GM12878 (cell line): ENCODE measurements at regions not wholly inside any gene's neighbourhood (a gene's known extent, or its start where the extent isn't known, plus 50 kb on each side); places are given as distances from the start of the nearest gene placed in this dataset.

ENCODE experiments used
- ATAC-seq: fragments of 200-7000 bp; cut with Tn5 transposase; 3 replicates; pipeline ENCODE4 v1.9.1; 2020; ENCODE audit warnings: mild to moderate bottlenecking, moderate library complexity
- BruUV-seq: library from RNA; stranded (reverse); fragments of 400-500 nt; replicated peaks from 2 replicates; lab custom pipeline; 2021; lab: Mats Ljungman, UMichigan
- CTCF ChIA-PET: fragments of 300-600 bp; sonication (Branson Sonifier 250); formaldehyde crosslinking; extraction: SDS; loops from one replicate; lab custom pipeline; 2021; ENCODE audit warnings: inconsistent platforms; lab: Yijun Ruan, JAX
- POLR2A ChIA-PET: fragments of 350-600 bp; formaldehyde crosslinking; extraction: SDS; loops from one replicate; lab custom pipeline; 2021; ENCODE audit warnings: inconsistent platforms; lab: Charles Lee
- RAD21 ChIA-PET: fragments of 300-600 bp; sonication (Branson Sonifier 250); formaldehyde crosslinking; loops from one replicate; lab custom pipeline; 2023; ENCODE audit warnings: antibody characterized with exemption; ENCODE audit not compliant: unreplicated experiment; lab: Charles Lee
- SMC1A ChIA-PET: fragments of 300-600 bp; sonication (Branson Sonifier 250); formaldehyde crosslinking; loops from one replicate; lab custom pipeline; 2023; ENCODE audit not compliant: unreplicated experiment, uncharacterized antibody; lab: Charles Lee
- DNase-seq: peaks from one replicate; pipeline ENCODE4 v3.0.0-alpha.2; 2011; ENCODE audit warnings: low read depth, low spot score
- FAIRE-seq: peaks from 3 replicates; lab custom pipeline; 2011; peaks lifted over from hg19 to GRCh38; lab: Jason Lieb, UNC
- H2AFZ ChIP-seq: 2 replicates; pipeline ENCODE4 v1.6.0; 2011; ENCODE audit warnings: low read depth, low read length, control low read depth; ENCODE audit not compliant: control insufficient read depth
- H3K27ac ChIP-seq: 2 replicates; pipeline ENCODE4 v1.5.1; 2011; ENCODE audit warnings: control low read depth; ENCODE audit not compliant: control insufficient read depth, insufficient read depth
- H3K27me3 ChIP-seq, 2 experiments: replicated peaks in 1 of 2; 2 replicates each; pipeline versions ENCODE4 v1.6.0 to v1.6.1; 2011; ENCODE audit warnings: low read length in 1 of 2; ENCODE audit not compliant: control insufficient read depth in 2 of 2, insufficient read depth in 2 of 2
- H3K36me3 ChIP-seq, 2 experiments: 2 replicates each; pipeline ENCODE4 v1.5.1; 2011; ENCODE audit warnings: low read length in 1 of 2; ENCODE audit not compliant: control insufficient read depth in 2 of 2, insufficient read depth in 2 of 2
- H3K4me1 ChIP-seq: 2 replicates; pipeline ENCODE4 v1.6.1; 2011; ENCODE audit warnings: mild to moderate bottlenecking, low read length, moderate library complexity, mixed read lengths; ENCODE audit not compliant: control insufficient read depth, insufficient read depth
- H3K4me2 ChIP-seq: 2 replicates; pipeline ENCODE4 v1.6.0; 2011; ENCODE audit warnings: control low read depth; ENCODE audit not compliant: control insufficient read depth, insufficient read depth
- H3K4me3 ChIP-seq: fragments of 200-600 bp; sonication (generic); 2 replicates; pipeline ENCODE4 v1.5.1; 2016
- H3K79me2 ChIP-seq: 2 replicates; pipeline ENCODE4 v1.6.0; 2011; ENCODE audit warnings: low read length; ENCODE audit not compliant: control insufficient read depth, insufficient read depth
- H3K9ac ChIP-seq: 2 replicates; pipeline ENCODE4 v1.8.0; 2011; ENCODE audit warnings: low read length, control low read depth, mixed read lengths; ENCODE audit not compliant: control insufficient read depth, insufficient read depth
- H3K9me3 ChIP-seq: replicated peaks from 3 replicates; pipeline ENCODE4 v1.5.1; 2011; ENCODE audit warnings: mild to moderate bottlenecking, low read length; ENCODE audit not compliant: control insufficient read depth, insufficient read depth
- H4K20me1 ChIP-seq: 2 replicates; pipeline ENCODE4 v1.6.0; 2011; ENCODE audit not compliant: control insufficient read depth, insufficient read depth
- ASH2L ChIP-seq: fragments of 300-600, 200-600 bp; sonication (generic); IDR thresholded peaks from 2 replicates; pipeline ENCODE4 v1.6.1; 2017; ENCODE audit warnings: low read depth, mild to moderate bottlenecking, borderline replicate concordance
- BHLHE40 ChIP-seq, 2 experiments: fragments of 450-650 bp in 1 of 2; IDR thresholded peaks; 2 replicates each; pipeline ENCODE4 v1.6.1; 2011 to 2017; ENCODE audit warnings: low read depth in 2 of 2, borderline replicate concordance in 1 of 2, improper control_type of control experiment in 1 of 2, low read length in 1 of 2, mild to moderate bottlenecking in 1 of 2
- GATAD2B ChIP-seq: fragments of 450-650 bp; conservative IDR thresholded peaks from 2 replicates; pipeline ENCODE4 v1.6.1; 2017; ENCODE audit warnings: low read depth, mild to moderate bottlenecking, moderate library complexity
- MEF2A ChIP-seq: IDR thresholded peaks from 2 replicates; pipeline ENCODE4 v1.6.1; 2011; ENCODE audit warnings: low read depth, mild to moderate bottlenecking, low read length, moderate library complexity; ENCODE audit not compliant: insufficient read depth
- MYC ChIP-seq: IDR thresholded peaks from 2 replicates; pipeline ENCODE4 v1.6.1; 2011; ENCODE audit warnings: mild to moderate bottlenecking, low read length, moderate library complexity, inconsistent platforms; ENCODE audit not compliant: insufficient read depth, insufficient replicate concordance, insufficient read length, severe bottlenecking
- NFIC ChIP-seq: IDR thresholded peaks from 2 replicates; pipeline ENCODE4 v1.6.1; 2012; ENCODE audit warnings: low read depth, mild to moderate bottlenecking, inconsistent platforms, low read length, moderate library complexity
- NR2C1 ChIP-seq: fragments of 450-650 bp; IDR thresholded peaks from 2 replicates; pipeline ENCODE4 v1.6.1; 2017; ENCODE audit warnings: antibody characterized with exemption, mild to moderate bottlenecking, moderate library complexity
- NRF1 ChIP-seq: conservative IDR thresholded peaks from 2 replicates; pipeline ENCODE4 v1.6.1; 2011; ENCODE audit warnings: mild to moderate bottlenecking, low read depth, low read length, improper control_type of control experiment
- POLR2AphosphoS5 ChIP-seq: IDR thresholded peaks from 2 replicates; pipeline ENCODE4 v1.6.1; 2011; ENCODE audit warnings: mild to moderate bottlenecking, low read length, inconsistent platforms
- RB1 ChIP-seq: fragments of 450-650 bp; formaldehyde crosslinking; IDR thresholded peaks from 2 replicates; pipeline ENCODE4 v1.6.1; 2017; ENCODE audit warnings: mild to moderate bottlenecking, borderline replicate concordance
- RUNX3 ChIP-seq: IDR thresholded peaks from 2 replicates; pipeline ENCODE4 v1.6.1; 2012; ENCODE audit warnings: low read length, inconsistent platforms
- SP1 ChIP-seq: IDR thresholded peaks from one replicate; pipeline ENCODE4 v1.6.1; 2011; ENCODE audit warnings: low read depth, low read length
- SUZ12 ChIP-seq: fragments of 200-600 bp; sonication (generic); IDR thresholded peaks from one replicate; pipeline ENCODE4 v1.6.1; 2018; ENCODE audit warnings: antibody characterized with exemption, mild to moderate bottlenecking; ENCODE audit not compliant: unreplicated experiment
- ZNF24 ChIP-seq: fragments of 450-650 bp; IDR thresholded peaks from 2 replicates; pipeline ENCODE4 v1.6.1; 2017; ENCODE audit warnings: antibody characterized with exemption, mild to moderate bottlenecking
- WGBS: methylation state at CpG from one replicate; pipeline ENCODE4 v1.1.6; 2016; ENCODE audit warnings: low lambda C conversion rate; ENCODE audit not compliant: insufficient replicate concordance, insufficient coverage; ENCODE audit errors: missing lambda C conversion rate; 5-methylcytosine and 5-hydroxymethylcytosine counted together
- in situ Hi-C: fragments of 300-500 bp; cut with MboI; formaldehyde crosslinking; loops from 9 replicates; pipeline ENCODE4 v1.14.3; 2018; ENCODE audit warnings: mixed read lengths
- intact Hi-C: fragments of 100-400 bp; cut with micrococcal nuclease; formaldehyde crosslinking; loops from one replicate; pipeline ENCODE4 v1.14.2; 2022; ENCODE audit not compliant: unreplicated experiment
- TF ChIP-seq, protein P1 (sequence below): fragments of 450-650 bp; IDR thresholded peaks from 2 replicates; pipeline ENCODE4 v1.6.1; 2018; ENCODE audit warnings: borderline replicate concordance, mild to moderate bottlenecking; ENCODE audit not compliant: partially characterized antibody

DNA sequence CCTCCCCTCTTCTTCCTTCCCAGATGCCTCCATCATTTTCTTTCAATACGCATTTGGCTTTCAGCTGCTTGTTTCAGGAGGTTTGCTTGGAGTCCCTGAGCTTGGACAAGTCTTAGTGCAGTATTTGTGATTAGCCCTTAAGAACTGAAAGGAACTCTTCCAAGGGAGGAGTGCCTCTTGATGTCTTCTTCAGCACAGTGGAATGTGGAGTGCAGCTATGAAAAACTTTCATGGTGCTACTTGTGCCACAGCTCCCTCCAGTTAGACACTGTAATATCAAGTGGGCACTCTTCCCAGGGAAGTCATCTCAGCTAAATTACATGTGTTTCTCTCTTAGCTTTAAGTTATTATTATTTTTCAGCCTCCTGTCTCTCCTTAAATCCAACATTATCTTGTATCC lies 173.1 kb downstream of the NECTIN3 start:
- TF ChIP-seq MEF2A (no peak), NRF1 (no peak), SP1 (no peak), ASH2L (no peak), BHLHE40 (IDR thresholded peaks at IDR 0.05; ENCODE audit: borderline replicate concordance in 1 of 2, low read depth in 2 of 2, low read length in 1 of 2) (no peak), GATAD2B (no peak), NR2C1 (no peak), POLR2AphosphoS5 (no peak), NFIC (no peak), SUZ12 (no peak), RUNX3 (no peak), ZNF24 (no peak), RB1 (no peak), MYC (no peak)
- TF ChIP-seq, protein P1, sequence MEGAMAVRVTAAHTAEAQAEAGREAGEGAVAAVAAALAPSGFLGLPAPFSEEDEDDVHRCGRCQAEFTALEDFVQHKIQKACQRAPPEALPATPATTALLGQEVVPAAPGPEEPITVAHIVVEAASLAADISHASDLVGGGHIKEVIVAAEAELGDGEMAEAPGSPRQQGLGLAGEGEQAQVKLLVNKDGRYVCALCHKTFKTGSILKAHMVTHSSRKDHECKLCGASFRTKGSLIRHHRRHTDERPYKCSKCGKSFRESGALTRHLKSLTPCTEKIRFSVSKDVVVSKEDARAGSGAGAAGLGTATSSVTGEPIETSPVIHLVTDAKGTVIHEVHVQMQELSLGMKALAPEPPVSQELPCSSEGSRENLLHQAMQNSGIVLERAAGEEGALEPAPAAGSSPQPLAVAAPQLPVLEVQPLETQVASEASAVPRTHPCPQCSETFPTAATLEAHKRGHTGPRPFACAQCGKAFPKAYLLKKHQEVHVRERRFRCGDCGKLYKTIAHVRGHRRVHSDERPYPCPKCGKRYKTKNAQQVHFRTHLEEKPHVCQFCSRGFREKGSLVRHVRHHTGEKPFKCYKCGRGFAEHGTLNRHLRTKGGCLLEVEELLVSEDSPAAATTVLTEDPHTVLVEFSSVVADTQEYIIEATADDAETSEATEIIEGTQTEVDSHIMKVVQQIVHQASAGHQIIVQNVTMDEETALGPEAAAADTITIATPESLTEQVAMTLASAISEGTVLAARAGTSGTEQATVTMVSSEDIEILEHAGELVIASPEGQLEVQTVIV: no peak
- TF ChIP-seq, all 136 proteins: peak for 0
- WGBS: 15% methylated on average over 1 of the region's 1 CpG
- SMC1A ChIA-PET: interaction anchor here (1.2 kb wide), 1 partner anchor 14 kb away, joined by 3 read pairs; no protein-coding TSS in a partner anchor
- in situ Hi-C loops: no loop called here
- no peak overlapping the region for H2AFZ ChIP-seq
- ATAC-seq: no peak
- no peak for DNase-seq
- no peak overlapping the region for H3K9ac ChIP-seq
- no peaks in the 10 kb centered on the region; the same call in 1 of the 3 replicates for H3K9me3 ChIP-seq
- no peaks in the 10 kb centered on the region for H3K4me1 ChIP-seq
- CTCF ChIA-PET: no interaction called here
- no peaks in the 10 kb centered on the region for H3K27me3 ChIP-seq
- no peak for FAIRE-seq
- no TSS peak for BruUV-seq
- POLR2A ChIA-PET: no interaction called here
- no peak overlapping the region for H3K4me2 ChIP-seq
- no peaks in the 10 kb centered on the region for H3K79me2 ChIP-seq
- no peak overlapping the region for H3K27ac ChIP-seq
- H3K36me3 ChIP-seq: no peaks in the 10 kb centered on the region
- H3K4me3 ChIP-seq: no peak overlapping the region
- RAD21 ChIA-PET: no interaction called here
- H4K20me1 ChIP-seq: no peaks in the 10 kb centered on the region
- intact Hi-C loops: no loop called here
